Stomach (tissue), 4 donors: ENCODE measurements at regions not wholly inside any gene's neighbourhood (a gene's known extent, or its start where the extent isn't known, plus 50 kb on each side); places are given as distances from the start of the nearest gene placed in this dataset.

Source experiments
- CTCF ChIP-seq, 7 experiments: fragments of 450-650 bp in 4 of 7; fragments of 200-600 bp in 3 of 7; sonication (generic) in 3 of 7; IDR thresholded peaks; one replicate each; pipeline ENCODE4 v1.5.1; 2016 to 2019; ENCODE audit warnings: antibody characterized with exemption in 7 of 7, control low read depth in 2 of 7, mild to moderate bottlenecking in 1 of 7
- EP300 ChIP-seq: sonication (generic); formaldehyde crosslinking; IDR thresholded peaks from one replicate; pipeline ENCODE4 v1.6.1; 2017; ENCODE audit warnings: antibody characterized with exemption

- TF ChIP-seq CTCF (IDR thresholded peaks at IDR 0.05) (no peak), EP300 (no peak)
Measured at GRCh38 chr7:125088555-125088954, 158.9 kb upstream of the POT1 start.
